Ureter (tissue), 1 donor: ENCODE measurements at regions not wholly inside any gene's neighbourhood (a gene's known extent, or its start where the extent isn't known, plus 50 kb on each side); places are given as distances from the start of the nearest gene placed in this dataset.

Source experiments
- DNase-seq: peaks from one replicate; pipeline ENCODE4 v3.0.0-alpha.2; 2020; ENCODE audit warnings: low spot score
- donor health status: DM: yes; HTN: yes; CAD: no.

DNA sequence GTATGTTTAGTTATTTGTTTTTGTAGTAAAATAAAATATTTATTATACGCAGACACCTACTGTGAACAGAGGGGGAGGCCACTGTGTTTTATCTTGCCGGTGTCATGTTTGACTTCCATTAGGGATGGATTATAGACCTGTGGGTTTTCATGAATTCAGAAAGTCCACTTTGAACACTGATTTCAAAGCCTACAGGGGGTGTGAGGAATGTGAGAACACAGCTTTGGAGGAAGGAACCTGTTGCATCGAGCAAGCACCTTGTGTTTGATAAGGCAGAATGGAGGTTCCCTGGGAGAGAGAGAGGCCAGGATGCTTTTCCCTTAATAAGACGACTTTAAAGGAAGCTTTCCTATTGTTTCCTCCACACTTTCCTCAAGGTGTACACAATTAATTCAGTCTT lies 665.0 kb upstream of the MGMT start:
- DNase-seq, result no peak

DNA sequence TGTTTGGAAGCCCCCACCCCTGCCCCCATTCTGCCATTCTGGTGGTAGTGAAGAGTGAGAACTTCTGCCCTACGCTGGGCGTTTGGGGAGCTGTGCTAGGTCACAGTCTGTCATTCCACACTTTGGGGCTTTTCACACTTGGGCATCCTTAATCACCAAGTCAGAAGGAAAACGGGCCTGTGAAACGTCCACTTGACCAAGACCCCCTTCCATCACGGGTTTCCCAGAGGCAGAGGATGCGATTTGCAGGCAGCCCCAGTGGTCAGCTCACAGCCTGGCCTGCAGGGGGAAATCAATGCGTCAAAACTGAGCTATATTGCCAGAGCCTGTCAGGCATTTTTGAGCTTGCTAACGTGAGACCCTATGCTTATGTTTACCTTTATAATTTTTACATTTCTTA lies 663.3 kb upstream of the MGMT start:
- DNase-seq, result no peak

DNA sequence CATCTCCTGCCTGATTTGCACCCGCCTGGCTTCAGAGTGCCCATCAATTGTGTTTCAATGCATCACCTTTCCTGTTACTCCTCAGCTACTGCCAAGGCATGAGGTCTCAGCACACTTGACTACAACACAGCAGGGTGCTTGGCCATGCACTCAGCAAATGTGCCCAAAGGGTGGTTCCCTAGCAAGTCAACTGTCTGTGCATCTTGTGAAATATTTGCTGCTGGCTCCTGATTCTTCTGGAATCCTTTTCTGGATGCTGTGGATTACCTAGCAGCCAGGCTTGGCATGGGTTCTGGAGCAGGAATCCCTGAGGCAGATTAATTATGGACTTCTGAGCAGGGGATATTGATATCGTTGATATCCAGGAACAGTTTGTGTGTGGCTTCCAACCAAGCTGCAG lies 662.6 kb upstream of the MGMT start:
- DNase-seq, result no peak

DNA sequence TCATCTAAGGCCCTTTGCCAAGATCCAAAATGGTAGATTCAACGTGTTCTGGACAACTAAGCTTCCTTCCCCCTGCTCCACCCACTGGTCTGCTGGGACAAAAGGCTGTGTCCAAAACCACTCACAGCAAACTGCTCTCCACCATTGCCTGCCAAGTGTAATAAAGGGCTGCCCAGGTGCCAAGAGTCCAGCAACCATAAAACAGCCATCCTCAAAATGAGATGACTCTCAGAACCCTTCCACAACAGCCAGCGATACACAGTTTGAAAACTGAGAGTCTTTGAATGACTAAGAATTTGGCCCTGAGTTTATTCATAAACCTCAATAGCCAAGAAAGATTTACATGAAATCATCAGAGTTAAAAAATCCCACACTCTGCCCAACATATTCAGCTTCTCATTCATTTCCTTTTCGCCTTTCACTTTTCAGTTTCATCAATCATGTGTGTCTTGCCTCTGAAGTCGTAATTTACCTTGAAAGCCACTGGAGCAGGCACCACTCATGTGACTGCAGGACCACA lies 658.1 kb upstream of the MGMT start:
- no peak for DNase-seq

DNA sequence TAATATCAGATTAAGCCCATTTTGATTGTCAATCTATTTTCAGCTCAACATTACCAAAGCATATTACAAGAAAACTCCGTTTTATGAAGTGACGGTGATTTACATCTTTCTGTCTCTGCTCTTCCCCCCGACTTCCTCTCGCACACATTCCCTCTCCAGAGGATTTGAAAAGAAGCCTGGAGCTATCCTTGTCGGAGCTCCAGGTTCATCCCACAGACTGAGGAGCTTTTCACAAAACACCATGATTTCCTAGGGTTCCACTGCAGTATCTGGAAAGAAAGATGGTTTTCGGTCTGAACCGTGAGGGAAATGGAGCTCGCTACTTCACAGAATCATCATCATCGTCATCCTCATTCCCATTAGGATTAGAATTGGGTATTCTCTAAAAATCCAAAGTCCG lies 655.5 kb upstream of the MGMT start:
- no peak for DNase-seq

DNA sequence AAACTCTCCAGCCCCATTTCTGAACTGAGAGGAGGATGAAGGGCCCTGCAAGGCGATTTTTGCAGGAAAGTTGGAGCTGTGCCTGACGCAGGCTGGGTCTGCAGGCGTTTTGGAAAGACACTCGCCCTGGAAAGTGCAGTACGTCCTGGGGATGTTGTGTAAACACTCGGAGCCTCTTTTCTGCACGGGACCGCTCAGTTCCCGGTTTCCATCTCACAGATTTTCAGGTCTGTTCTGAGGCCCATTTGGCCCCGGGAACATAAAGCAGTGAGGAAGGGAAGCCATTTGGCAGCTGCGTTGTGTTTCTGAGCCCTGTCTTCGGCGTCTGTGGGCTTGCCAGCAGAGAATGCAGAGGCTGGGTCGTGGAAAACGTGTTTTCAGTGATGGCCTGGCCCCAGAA lies 655.0 kb upstream of the MGMT start:
- DNase-seq, result no peak

DNA sequence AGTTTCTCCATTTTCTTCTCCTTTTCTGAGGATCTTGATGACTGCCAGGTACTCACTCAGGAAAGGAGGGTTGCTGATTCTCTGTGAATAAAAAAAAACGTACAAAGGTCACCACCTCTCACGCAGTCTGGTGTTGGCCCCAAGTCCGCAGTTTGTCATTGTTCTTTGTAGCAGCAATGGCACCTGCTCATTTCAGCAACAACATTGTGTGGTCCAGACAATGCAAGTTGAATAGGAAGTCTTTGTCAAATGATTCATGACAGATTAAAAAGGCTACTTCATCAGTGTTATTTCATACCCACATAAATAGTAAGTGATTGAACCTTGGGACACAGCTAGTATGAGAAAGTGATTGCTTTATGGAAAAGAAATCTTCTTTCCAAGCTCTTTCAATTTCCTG lies 653.5 kb upstream of the MGMT start:
- no peak for DNase-seq

DNA sequence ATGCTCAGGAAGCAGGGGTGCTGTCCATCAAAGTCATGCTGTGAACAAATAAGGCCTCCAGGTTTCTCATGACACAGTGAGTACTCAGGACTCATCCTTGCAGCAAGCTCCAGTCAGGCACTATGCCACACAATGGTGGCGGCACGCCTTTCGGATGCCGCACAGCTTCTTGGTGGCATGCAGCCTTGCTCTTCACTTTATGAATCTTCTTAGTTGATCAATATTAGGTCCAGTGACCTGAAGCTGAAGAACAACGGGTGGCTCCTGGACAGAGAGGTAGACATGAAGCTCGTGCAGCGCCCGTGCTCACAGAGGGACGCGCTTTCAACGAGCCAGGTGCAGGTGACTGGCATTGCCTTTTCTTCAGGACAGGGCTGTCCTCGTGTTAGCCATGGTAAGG lies 653.0 kb upstream of the MGMT start:
- no peak for DNase-seq

DNA sequence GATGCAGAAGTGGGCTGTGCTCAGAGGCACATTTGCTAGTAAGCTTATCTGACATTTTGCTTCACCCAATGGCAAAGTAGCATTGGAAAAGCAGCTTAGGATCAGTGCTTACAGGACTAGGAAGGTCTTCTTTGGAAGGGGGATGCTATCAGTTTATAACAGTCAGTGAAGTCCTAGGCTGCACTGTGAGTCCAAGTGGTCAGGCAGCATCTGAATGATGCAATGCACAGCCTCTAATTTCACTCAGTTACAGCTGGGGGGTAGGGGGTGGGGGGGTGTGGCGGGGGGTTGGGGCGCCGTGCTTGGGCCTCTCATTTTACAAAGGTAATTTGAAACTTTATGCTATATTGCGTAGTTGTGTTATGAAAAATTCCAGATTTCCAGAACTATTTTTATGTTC lies 652.3 kb upstream of the MGMT start:
- no peak for DNase-seq

DNA sequence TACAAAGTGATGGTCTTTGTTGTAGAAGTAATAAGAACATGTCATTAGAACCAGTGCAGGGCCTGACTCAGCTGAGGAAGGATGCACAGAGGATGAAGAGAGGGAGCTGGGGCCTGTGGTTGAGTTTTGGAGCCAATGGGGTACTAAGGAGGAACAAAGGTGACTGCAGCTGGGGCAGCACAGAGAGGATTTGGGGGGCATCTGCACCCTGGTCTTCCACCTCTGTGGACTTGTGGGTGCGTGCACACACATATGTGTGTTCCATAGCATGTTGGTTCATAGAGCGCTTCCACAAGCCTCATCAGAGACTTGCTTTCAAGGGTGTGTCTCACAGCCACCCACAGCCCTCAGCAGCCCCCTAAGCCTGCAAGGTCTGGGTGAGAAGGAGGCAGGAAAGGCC lies 650.3 kb upstream of the MGMT start:
- DNase-seq, result no peak

DNA sequence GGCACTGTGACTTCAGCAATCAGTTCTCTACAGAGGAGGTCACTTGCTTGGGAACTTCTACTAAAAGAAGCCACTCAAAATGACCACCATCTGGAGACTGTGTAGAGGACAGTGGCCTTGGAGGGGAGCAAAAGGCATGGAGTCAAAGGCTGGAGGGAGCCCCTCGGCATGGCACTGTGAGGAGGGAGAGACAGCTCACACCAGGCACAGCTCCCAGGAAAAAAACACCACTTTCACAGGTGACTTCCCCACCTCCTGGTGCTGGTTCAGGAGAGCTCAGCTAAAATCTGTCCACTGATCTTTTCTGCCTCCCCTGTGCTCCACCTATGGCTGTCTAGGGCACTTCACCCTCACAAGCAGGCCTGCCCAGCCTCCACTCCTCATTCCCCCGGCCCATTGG lies 649.4 kb upstream of the MGMT start:
- no peak for DNase-seq

DNA sequence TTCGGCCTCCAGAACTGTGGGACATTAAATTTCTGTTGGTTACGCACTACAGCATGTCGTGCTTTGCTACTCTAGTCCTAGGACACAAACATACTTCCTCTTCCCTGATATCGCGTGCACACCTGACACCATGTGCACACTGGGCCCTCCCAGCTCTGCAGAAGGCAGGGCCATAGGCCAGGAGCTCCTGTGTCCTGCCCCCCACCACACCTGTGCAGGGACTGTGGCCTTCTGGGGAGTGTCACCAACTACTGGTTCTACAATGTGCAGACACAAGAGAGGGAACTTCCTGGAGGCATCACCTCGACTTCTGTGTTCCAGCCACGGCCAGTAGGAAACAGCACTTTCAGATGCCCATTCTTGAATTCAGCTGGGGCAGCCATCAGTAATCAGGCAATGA lies 646.4 kb upstream of the MGMT start:
- DNase-seq, result no peak

DNA sequence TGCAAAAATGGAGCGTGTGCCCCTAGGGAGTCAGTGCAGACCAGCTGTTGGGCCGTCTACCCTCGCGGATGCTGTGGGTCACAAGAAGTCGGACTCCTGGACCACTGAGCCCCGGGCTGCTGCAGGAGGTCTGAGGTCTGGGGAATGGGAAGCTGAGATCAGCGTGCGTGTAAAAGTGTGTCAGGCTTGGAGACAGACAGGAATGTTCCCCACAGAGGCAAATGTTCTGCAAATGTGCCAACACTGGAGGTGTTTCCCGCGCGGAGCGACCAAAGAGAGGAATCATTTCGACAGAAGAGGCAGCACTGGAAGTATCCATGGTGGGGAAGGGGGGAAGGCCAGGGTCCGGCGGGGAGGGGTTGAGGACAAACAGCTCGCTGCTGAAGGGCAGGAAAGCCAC lies 643.8 kb upstream of the MGMT start:
- no peak for DNase-seq

DNA sequence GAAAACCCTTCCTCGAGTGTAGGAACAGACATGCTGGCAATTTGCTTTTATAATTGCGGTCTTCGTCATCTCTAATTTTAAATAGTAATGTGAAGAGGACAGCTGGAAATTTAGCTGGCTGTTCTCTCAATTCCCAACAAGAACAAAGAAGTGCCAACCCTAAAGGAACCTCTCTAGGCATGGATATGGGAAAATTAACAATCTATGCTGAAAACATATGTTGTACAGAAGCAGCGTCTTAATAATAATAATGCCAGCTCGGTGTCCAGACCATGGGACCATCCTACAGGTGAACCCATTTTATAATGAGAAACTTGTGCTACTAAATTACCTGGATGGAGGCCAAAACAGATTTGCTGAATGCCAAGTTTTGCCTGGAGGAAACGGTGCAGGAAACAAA lies 641.4 kb upstream of the MGMT start:
- no peak for DNase-seq

DNA sequence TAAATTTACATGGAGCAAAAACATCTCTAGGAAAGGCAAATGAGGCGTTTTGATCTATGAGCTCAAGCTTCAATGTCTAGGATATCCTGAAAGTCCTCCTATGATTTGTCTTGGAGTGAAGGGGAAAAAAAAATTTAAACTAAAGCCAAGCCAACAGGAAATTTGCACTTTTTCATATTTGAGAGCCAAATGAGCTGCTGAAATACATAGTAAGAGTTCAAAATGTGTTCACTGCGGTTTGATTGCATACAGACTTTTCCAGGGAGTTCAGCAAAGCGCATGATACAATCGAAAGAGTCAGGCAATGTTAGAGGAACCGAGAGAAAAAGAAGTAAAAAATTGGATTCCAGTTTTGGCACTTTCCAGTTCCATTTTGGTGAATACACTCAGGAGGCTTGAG lies 633.4 kb upstream of the MGMT start:
- no peak for DNase-seq

DNA sequence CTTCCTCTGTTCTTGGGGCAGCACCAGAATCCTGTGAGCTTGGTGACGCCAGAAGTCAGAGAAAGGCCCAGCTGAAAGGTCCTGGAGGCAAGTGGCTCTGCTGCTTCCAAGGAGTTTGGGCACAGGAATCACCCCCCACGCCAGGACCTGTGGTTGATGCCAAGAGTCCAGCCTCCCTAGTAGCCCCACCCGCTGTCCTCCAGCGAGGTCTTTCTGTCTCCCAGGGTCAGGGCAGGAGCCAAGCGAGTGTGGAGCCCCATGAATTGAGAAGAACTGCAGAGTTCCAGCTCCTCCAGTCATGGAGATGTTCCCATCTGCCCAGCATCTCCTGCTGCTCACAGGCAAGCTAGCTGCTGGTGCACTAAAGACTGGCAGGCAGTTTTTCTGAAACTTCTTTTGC lies 631.7 kb upstream of the MGMT start:
- no peak for DNase-seq

DNA sequence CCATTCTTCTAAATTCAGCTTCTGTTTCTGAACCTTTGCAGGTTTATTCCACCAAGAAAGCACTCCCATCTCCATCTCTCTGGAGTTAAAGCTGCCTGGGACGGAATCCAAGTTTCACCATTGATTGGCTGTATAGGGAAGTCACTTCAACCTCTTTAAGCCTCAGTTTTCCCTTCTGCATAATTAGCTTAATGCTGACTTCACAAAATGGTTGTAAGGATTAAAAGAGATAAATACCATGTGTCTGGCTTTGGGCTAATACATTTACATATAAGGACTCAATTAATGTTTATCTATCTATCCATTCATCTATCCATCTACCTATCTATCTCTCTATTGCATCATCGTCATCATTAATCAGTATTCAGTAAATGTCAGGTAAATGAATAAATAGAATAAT lies 629.6 kb upstream of the MGMT start:
- no peak for DNase-seq

DNA sequence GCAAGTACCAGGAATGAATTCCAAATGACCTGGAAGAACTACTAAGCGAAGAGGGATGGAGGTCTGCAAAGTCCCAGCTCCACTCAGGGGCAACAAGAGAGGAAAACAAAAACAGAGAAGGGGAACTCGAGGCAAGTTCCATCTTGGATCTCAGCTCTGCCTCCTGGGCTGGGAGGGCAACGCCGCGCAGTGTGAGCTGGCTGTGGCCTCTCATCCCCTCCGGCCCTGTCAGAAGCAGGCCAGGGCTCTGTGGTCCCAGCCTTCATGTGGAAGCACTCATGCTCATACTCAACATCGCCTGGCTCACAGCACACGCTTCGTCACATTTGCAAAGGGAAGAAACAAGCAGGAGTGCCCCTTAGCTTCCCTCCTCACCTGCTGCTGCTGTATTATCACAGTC lies 627.9 kb upstream of the MGMT start:
- DNase-seq, result no peak

DNA sequence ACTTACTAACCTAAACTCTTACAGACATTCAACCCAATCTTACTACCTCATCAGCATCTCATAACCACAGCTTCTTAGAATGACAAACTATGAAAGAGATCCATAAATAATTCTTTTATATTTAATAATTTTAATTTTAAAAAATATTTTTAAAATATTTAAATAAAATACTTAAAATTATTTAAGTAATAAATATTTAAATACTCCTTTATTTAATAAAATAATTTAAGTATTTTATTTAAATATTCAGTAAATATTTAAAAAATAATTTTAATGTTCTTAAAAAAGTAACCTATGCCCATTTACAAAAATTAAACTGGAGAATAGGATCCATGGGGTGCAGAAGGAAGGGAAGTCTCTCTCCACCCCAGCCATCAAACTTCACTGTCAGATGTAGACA lies 627.3 kb upstream of the MGMT start:
- DNase-seq, result no peak

DNA sequence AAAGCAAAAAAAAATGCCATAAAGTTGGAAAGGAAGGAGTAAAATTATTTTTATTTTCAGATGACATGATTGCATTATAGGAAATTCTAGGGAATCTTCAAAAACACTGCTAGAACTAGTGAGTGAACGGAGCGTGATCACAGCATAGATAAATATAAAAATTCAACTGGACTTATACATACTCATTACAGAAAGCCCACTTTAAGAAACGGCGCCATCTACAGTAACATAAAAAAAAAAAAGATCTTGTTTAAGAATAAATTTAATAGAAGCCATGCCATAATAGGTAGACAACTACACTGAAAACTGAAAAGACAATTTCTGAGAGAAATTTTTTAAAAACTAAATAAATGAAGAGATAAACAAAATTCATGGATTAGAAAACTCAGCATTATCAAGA lies 623.1 kb upstream of the MGMT start:
- DNase-seq, result no peak

DNA sequence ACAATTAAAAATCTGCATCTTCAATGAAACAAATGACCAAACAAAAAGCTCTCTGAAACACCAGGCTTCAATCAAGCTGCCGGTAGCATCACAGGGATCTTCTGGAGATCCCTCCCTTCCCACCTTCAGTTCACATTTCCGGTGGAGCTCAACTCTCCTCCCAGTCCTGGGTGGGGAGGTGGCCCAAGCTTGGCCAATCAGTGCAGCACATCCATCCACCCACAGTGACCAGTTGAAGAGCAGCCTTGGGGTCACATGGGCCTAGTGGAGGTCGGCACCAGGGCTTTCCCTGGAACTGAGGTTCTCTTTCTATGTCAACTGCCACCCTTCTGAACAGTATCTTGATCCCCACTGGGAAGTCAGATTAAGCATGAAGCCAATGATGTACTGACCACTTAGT lies 620.1 kb upstream of the MGMT start:
- DNase-seq, result no peak

DNA sequence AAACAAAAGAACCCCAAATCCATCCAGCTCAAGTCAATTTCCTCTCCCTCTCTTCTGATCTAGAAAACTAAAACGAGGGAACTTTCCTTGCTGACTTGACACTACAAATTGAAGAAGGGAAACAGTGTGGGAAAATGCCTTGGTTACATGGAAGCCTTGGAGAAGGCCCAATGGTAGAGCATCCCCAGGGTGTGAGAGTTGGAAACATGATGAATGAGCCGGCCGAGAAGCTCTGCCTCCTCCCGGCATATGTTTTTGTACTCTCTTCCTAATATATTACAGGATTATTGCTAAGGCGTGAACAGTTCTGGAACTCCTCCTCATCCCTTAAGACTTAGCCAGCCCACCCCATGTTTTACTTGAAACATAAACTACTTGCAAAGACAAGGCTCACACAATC lies 618.2 kb upstream of the MGMT start:
- no peak for DNase-seq

DNA sequence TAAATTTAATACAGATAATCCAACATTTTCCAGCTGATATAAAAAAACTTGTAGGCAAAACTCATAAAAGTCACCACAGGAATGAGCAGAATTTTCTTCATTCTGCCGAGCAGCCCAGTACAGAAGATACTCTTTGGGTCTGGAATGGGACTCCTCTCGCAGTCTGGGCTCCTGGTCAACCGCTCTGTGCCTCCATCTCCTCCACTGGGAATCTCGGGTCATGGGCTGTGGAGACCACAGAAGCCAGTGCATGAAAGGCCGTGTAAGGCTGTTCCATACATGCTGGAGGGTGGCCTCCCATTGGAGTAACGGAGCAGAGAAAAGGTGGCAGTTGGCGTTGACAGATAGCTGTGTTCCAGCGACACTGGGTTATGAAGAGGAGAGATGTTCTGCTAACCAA lies 616.4 kb upstream of the MGMT start:
- no peak for DNase-seq

DNA sequence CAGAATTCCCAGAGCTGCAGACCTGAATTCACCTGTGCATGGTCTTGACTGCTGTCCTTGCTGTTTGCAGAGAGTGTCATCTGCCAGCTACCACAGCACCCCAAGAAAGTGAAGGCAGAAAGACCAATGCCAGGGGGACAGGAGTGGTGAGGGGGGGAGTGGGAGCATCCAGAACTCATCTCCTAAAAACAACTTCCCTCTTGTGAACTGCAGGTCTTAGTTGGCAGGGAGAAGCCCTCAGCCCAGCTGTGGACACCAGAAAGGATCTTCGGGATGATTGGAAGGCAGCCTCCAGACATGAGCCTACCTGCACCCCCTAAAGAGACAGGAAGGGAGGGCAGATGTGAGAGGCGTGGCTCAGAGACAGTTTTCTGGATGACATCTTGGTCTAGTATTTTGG lies 615.8 kb upstream of the MGMT start:
- DNase-seq, result no peak

DNA sequence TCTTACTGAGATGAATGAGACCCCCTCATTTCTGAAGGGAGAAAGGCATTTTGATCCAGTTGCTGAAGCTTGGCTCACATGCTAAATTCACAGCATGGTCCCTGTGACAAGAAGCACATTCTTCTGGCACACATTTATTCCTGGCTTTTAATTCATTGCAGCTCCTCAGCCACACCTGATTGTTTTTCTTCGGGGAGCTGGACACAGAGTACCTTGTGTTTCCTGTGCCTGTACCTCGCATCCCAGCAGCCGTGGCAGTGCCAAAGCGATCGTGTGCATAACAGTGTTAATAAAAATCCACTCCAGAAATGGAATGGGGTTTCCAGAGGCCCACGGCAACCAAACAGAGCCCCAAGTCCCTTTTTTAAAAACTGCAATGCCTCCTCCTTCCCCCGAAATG lies 615.3 kb upstream of the MGMT start:
- DNase-seq, result no peak
